ENCODE measurements at regions not wholly inside any gene's neighbourhood (a gene's known extent, or its start where the extent isn't known, plus 50 kb on each side); places are given as distances from the start of the nearest gene placed in this dataset.

DNA sequence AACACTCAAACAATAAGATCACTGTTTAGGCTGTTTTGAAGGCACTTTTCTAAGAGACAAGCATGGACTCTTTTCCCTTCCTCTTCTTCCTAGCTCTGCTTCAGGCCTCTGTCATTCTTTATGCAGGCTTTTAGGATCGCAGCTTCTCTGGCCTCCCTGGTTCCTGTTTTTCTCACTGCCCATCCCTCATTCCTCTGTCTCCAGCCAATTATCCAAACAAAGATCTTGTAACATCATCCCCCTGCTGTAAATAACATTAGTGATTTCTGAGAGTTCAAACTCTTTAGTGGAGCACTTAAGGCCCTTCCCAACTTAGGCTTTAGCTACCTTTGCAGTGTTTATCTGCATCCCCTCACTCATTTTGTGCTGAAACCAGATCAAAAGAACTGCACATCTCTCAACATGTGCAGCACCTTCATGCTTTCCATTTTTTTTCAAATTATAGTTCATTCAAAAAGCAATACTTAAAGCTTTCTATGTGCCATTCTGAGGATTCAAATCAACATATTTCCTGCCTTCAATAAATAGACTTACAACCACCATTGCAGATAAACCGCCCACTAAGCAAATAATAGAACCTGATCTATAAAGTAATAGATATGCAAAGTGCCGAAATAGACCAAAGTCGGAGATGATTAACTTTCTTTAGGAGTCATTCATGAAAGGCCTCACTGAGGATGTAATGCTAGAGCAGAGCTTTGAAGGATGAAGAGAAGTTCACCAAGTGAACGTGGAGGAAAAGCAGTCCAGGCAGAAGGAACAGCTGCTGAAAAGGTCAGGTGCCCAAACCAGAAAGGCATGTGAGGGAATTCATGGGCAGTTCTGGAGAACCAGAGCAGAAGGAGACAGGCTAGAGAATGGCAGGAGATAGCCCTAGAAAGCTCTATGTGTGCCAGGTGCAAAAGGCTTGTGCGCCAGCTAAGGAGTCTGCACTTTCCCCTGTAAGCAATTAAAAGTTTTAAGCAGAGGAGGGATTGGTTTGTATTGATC is 95.8 kb upstream of the ZNF366 start:
- TF ChIP-seq, protein P1, sequence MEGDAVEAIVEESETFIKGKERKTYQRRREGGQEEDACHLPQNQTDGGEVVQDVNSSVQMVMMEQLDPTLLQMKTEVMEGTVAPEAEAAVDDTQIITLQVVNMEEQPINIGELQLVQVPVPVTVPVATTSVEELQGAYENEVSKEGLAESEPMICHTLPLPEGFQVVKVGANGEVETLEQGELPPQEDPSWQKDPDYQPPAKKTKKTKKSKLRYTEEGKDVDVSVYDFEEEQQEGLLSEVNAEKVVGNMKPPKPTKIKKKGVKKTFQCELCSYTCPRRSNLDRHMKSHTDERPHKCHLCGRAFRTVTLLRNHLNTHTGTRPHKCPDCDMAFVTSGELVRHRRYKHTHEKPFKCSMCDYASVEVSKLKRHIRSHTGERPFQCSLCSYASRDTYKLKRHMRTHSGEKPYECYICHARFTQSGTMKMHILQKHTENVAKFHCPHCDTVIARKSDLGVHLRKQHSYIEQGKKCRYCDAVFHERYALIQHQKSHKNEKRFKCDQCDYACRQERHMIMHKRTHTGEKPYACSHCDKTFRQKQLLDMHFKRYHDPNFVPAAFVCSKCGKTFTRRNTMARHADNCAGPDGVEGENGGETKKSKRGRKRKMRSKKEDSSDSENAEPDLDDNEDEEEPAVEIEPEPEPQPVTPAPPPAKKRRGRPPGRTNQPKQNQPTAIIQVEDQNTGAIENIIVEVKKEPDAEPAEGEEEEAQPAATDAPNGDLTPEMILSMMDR (IDR thresholded peaks at IDR 0.05; ENCODE audit: borderline replicate concordance, extremely low read depth, low read length, poor library complexity, severe bottlenecking): no peak
- no peak for TF ChIP-seq EZH2 (IDR thresholded peaks at IDR 0.05; ENCODE audit: borderline replicate concordance, low read depth, low read length, severe bottlenecking)
